GM06990 (cell line): ENCODE measurements at regions not wholly inside any gene's neighbourhood (a gene's known extent, or its start where the extent isn't known, plus 50 kb on each side); places are given as distances from the start of the nearest gene placed in this dataset.

Experiments used
- DNase-seq: peaks from one replicate; pipeline ENCODE4 v3.0.0-alpha.2; 2011; ENCODE audit not compliant: insufficient read length; ENCODE audit errors: extremely low read depth
- H3K27me3 ChIP-seq: replicated peaks from 2 replicates; pipeline ENCODE4 v1.6.0; 2011; ENCODE audit warnings: low read length; ENCODE audit not compliant: control insufficient read depth, insufficient read depth
- H3K36me3 ChIP-seq: 2 replicates; pipeline ENCODE4 v1.5.1; 2011; ENCODE audit warnings: low read length; ENCODE audit not compliant: control insufficient read depth, insufficient read depth
- H3K4me3 ChIP-seq: replicated peaks from 2 replicates; pipeline ENCODE4 v1.5.1; 2011; ENCODE audit warnings: low read depth, mild to moderate bottlenecking, control low read depth, low read length
- CTCF ChIP-seq: IDR thresholded peaks from 2 replicates; pipeline ENCODE4 v1.5.1; 2011; ENCODE audit warnings: low read length, control low read depth, mild to moderate bottlenecking, inconsistent platforms; ENCODE audit not compliant: insufficient read depth, poor library complexity, severe bottlenecking

- Histone ChIP-seq H3K36me3 (no peaks in the 10 kb centered on the region), H3K27me3 (no peaks in the 10 kb centered on the region), H3K4me3 (no peak overlapping the region)
- no peak for DNase-seq
- TF ChIP-seq CTCF: no peak
Observed at GRCh38 chr13:84237143-84237542, 354.9 kb upstream of the SLITRK1 start.

GRCh38 chr13:84234416-84234815 is 352.1 kb upstream of the SLITRK1 start:
- DNase-seq: no peak
- Histone ChIP-seq H3K36me3 (no peaks in the 10 kb centered on the region), H3K4me3 (no peak overlapping the region), H3K27me3 (no peaks in the 10 kb centered on the region)
- TF ChIP-seq CTCF: no peak

- H3K4me3 ChIP-seq: no peak overlapping the region
- no peaks in the 10 kb centered on the region for H3K36me3 ChIP-seq
- TF ChIP-seq CTCF: no peak
- H3K27me3 ChIP-seq: no peaks in the 10 kb centered on the region
- DNase-seq: no peak
Observed at GRCh38 chr13:84230568-84230967, 348.3 kb upstream of the SLITRK1 start.

GRCh38 chr13:84211048-84211447 is 328.8 kb upstream of the SLITRK1 start:
- no peaks in the 10 kb centered on the region for H3K36me3 ChIP-seq
- TF ChIP-seq CTCF: no peak
- no peak for DNase-seq
- H3K27me3 ChIP-seq: no peaks in the 10 kb centered on the region
- no peak overlapping the region for H3K4me3 ChIP-seq

- Histone ChIP-seq H3K36me3 (no peaks in the 10 kb centered on the region), H3K27me3 (no peaks in the 10 kb centered on the region), H3K4me3 (no peak overlapping the region)
- no peak for TF ChIP-seq CTCF
- no peak for DNase-seq
Observed at GRCh38 chr13:84208246-84208910, 326.1 kb upstream of the SLITRK1 start.

- DNase-seq: no peak
- no peak for TF ChIP-seq CTCF
- Histone ChIP-seq H3K27me3 (no peaks in the 10 kb centered on the region), H3K4me3 (no peak overlapping the region), H3K36me3 (no peaks in the 10 kb centered on the region)
Observed at GRCh38 chr13:84207509-84207908, 325.2 kb upstream of the SLITRK1 start.
